Kidney (tissue), 13 donors: ENCODE measurements at regions not wholly inside any gene's neighbourhood (a gene's known extent, or its start where the extent isn't known, plus 50 kb on each side); places are given as distances from the start of the nearest gene placed in this dataset.

Source experiments
- DNase-seq, 5 donors: peaks; one replicate each; pipeline ENCODE4 v3.0.0-alpha.2; 2013 to 2020
- FAIRE-seq: peaks from 2 replicates; lab custom pipeline; 2012; peaks lifted over from hg19 to GRCh38; lab: Jason Lieb, UNC
- H3K27ac ChIP-seq, 2 donors: one replicate each; pipeline ENCODE4 v1.7.0; 2013; ENCODE audit warnings: low read depth in 2 of 2, low read length in 2 of 2, inconsistent platforms in 1 of 2
- H3K27me3 ChIP-seq: one replicate; pipeline ENCODE4 v1.7.1; 2013; ENCODE audit warnings: low read length, inconsistent platforms; ENCODE audit not compliant: control insufficient read depth, insufficient read depth
- H3K36me3 ChIP-seq, 3 donors: one replicate each; pipeline versions ENCODE4 v1.7.0 to v1.7.1; 2013; ENCODE audit warnings: low read length in 3 of 3, control low read depth in 1 of 3, inconsistent platforms in 1 of 3; ENCODE audit not compliant: insufficient read depth in 3 of 3, control insufficient read depth in 2 of 3
- H3K4me1 ChIP-seq, 3 donors: one replicate each; pipeline versions ENCODE4 v1.7.0 to v1.7.1; 2013; ENCODE audit warnings: low read length in 3 of 3, inconsistent platforms in 1 of 3, low read depth in 1 of 3; ENCODE audit not compliant: control insufficient read depth in 2 of 3, insufficient read depth in 2 of 3
- H3K4me3 ChIP-seq, 3 donors: one replicate each; pipeline versions ENCODE4 v1.7.0 to v1.8.1; 2013; ENCODE audit warnings: low read length in 3 of 3, control low read depth in 1 of 3, inconsistent platforms in 1 of 3
- H3K9ac ChIP-seq, 3 donors: one replicate each; pipeline versions ENCODE4 v1.7.0 to v1.7.1; 2013; ENCODE audit warnings: low read length in 3 of 3, control low read depth in 1 of 3, inconsistent platforms in 1 of 3
- H3K9me3 ChIP-seq, 3 donors: one replicate each; pipeline versions ENCODE4 v1.7.0 to v1.7.1; 2013; ENCODE audit warnings: low read length in 3 of 3, control low read depth in 1 of 3, inconsistent platforms in 1 of 3; ENCODE audit not compliant: control insufficient read depth in 2 of 3, insufficient read depth in 1 of 3
- CTCF ChIP-seq: IDR thresholded peaks from 3 replicates; pipeline ENCODE4 v1.5.1; 2012; ENCODE audit warnings: mild to moderate bottlenecking, moderate library complexity, borderline replicate concordance; ENCODE audit not compliant: insufficient read depth; ENCODE audit errors: extremely low read depth
- intact Hi-C: fragments of 100-400 bp; cut with DNase I; formaldehyde crosslinking; loops from one replicate; pipeline ENCODE4 v1.11.1; 2022
- donor health status: control.
- donor health status: control.
- donor health status: control.
- donor health status: control.
- donor health status: control.
- donor health status: DM: yes; HTN: yes; CAD: no.
- donor health status: Normal renal cell carcinoma (clear cell type).

GRCh38 chr3:110902453-110903085 lies 169.0 kb upstream of the NECTIN3 start:
- Histone ChIP-seq H3K4me1 (no peaks in the 10 kb centered on the region), H3K27ac (no peak overlapping the region), H3K27me3 (no peaks in the 10 kb centered on the region), H3K9me3 (no peaks in the 10 kb centered on the region), H3K9ac (no peak overlapping the region), H3K36me3 (no peaks in the 10 kb centered on the region), H3K4me3 (no peak overlapping the region)
- intact Hi-C loops, result no loop called here
- DNase-seq (no peak), FAIRE-seq (no peak)
- no peak for TF ChIP-seq CTCF

GRCh38 chr3:110903771-110904519 lies 167.7 kb upstream of the NECTIN3 start:
- no peaks in the 10 kb centered on the region for H3K27me3 ChIP-seq
- TF ChIP-seq CTCF, result no peak
- no peak for DNase-seq
- H3K9me3 ChIP-seq, result no peaks in the 10 kb centered on the region
- FAIRE-seq, result no peak
- no peak overlapping the region for H3K27ac ChIP-seq
- H3K36me3 ChIP-seq, result no peaks in the 10 kb centered on the region
- intact Hi-C loops, result no loop called here
- no peak overlapping the region for H3K4me3 ChIP-seq
- H3K4me1 ChIP-seq, result no peaks in the 10 kb centered on the region
- H3K9ac ChIP-seq, result no peak overlapping the region

- Histone ChIP-seq H3K27ac (no peak overlapping the region), H3K36me3 (no peaks in the 10 kb centered on the region), H3K27me3 (no peaks in the 10 kb centered on the region), H3K4me1 (no peaks in the 10 kb centered on the region), H3K9me3 (no peaks in the 10 kb centered on the region), H3K9ac (no peak overlapping the region), H3K4me3 (no peak overlapping the region)
- FAIRE-seq (no peak), DNase-seq (no peak)
- intact Hi-C loops, result no loop called here
- TF ChIP-seq CTCF, result no peak
Measured at GRCh38 chr3:110904520-110904890, 167.1 kb upstream of the NECTIN3 start.
